Thyroid gland (tissue), 4 donors: ENCODE measurements at regions not wholly inside any gene's neighbourhood (a gene's known extent, or its start where the extent isn't known, plus 50 kb on each side); places are given as distances from the start of the nearest gene placed in this dataset.

Experiments used
- DNase-seq, 2 donors: peaks; one replicate each; pipeline ENCODE4 v3.0.0-alpha.2; 2019
- H3K27ac ChIP-seq, 3 donors: fragments of 200-600 bp; sonication (generic); 1 replicate in 2 of 3; 2 replicates in 1 of 3; pipeline ENCODE4 v1.5.1; 2016 to 2019; ENCODE audit warnings: mild to moderate bottlenecking in 1 of 3, moderate library complexity in 1 of 3
- H3K27me3 ChIP-seq: fragments of 200-600 bp; sonication (generic); one replicate; pipeline ENCODE4 v1.5.1; 2019
- H3K36me3 ChIP-seq, 2 donors: fragments of 200-600 bp; sonication (generic); one replicate each; pipeline ENCODE4 v1.5.1; 2016 to 2019
- H3K4me1 ChIP-seq, 2 donors: fragments of 200-600 bp; sonication (generic); one replicate each; pipeline ENCODE4 v1.5.1; 2017 to 2019
- H3K4me3 ChIP-seq, 3 donors: fragments of 200-600 bp; sonication (generic); replicated peaks in 1 of 3; 1 replicate in 2 of 3; 2 replicates in 1 of 3; pipeline ENCODE4 v1.5.1; 2016; ENCODE audit warnings: mild to moderate bottlenecking in 1 of 3
- H3K9me3 ChIP-seq: fragments of 200-600 bp; sonication (generic); one replicate; pipeline ENCODE4 v1.5.1; 2017
- POLR2A ChIP-seq, 2 donors: fragments of 450-650 bp; IDR thresholded peaks; one replicate each; pipeline ENCODE4 v1.6.1; 2017; ENCODE audit warnings: antibody characterized with exemption in 2 of 2, mild to moderate bottlenecking in 2 of 2, moderate library complexity in 1 of 2
- WGBS, 2 donors: methylation state at CpG; one replicate each; pipeline ENCODE4 v1.1.5; 2017; 5-methylcytosine and 5-hydroxymethylcytosine counted together
- intact Hi-C: fragments of 100-400 bp; cut with DNase I; formaldehyde crosslinking; loops from one replicate; pipeline ENCODE4 v1.15.1; 2023
- TF ChIP-seq, protein P1 (sequence below), 6 experiments: fragments of 200-600 bp in 3 of 6; fragments of 450-650 bp in 3 of 6; sonication (generic) in 3 of 6; IDR thresholded peaks; one replicate each; pipeline ENCODE4 v1.5.1; 2016 to 2019; ENCODE audit warnings: antibody characterized with exemption in 6 of 6, mild to moderate bottlenecking in 2 of 6, inconsistent platforms in 1 of 6, moderate library complexity in 1 of 6

DNA sequence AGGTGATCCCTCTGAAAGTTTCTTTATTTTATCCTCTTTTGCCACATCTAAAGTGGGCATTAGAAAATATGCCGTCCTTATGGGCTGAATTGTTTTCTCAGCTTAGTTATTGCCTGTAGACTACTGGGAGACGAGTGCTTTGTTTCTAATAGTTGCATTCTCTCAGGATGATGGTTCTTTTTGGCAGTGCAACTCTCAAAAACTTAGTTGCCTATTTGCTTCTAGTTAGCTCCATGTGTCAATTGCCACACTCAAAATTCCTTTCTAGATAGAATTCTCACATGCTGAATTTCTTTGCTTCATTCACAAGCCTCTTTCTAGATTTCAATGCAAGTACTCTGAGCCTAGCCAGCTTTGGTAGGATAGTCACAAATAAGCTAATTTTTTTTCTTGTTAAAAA lies 155.5 kb downstream of the FGF10 start:
- peaks cover 3% of the 10 kb centered on the region for H3K9me3 ChIP-seq
- H3K27ac ChIP-seq: no peak overlapping the region
- no peak for DNase-seq
- no peaks in the 10 kb centered on the region for H3K4me1 ChIP-seq
- 62 to 67% methylated on average over 2 of the region's 2 CpGs for WGBS, 2 donors
- no peaks in the 10 kb centered on the region for H3K27me3 ChIP-seq
- H3K36me3 ChIP-seq: no peaks in the 10 kb centered on the region
- no peak for TF ChIP-seq POLR2A (IDR thresholded peaks at IDR 0.05)
- intact Hi-C loops: no loop called here
- H3K4me3 ChIP-seq: no peak overlapping the region

DNA sequence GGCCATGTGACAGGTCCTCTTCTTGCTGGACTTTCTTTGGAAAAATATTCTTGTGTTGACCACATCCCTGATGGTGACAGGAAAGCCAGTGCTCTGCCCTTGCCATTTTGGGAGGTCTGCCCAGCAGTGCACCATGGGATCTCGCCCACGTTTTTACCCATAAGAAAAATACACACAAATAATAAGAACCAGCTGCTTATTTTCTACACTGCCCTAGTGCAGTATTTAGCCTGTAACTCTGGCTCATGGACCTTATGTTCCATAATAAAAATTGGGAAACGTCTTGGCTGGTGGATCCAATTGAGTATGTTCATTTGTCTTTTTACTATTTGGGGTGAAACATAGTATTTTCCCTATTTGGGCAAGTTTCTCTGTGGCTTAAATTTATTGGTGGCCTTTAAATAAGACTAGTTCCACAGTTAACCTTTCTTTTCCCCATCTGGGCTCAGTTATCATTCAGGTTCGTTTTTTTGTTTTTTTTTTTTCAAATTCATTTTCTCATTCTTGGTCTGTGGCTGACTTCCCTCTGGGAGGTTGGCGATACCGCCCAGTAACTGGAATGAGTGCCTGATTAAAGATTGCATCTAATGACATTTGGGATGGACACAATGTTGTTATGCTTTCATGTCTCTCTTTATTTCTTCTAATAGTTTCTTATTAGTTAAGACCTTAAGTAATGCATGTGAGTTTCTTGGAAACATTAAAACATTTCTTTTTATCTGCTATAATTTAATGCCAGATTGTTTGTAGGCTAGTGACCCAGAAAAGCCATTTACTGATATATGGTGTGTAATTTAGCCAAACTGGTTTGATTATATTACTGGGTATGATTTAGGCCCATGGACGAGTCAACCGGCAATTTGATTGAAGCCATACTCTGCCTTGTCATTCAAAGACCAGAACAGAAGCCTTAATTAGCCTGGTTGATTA lies 163.7 kb downstream of the FGF10 start:
- Histone ChIP-seq H3K27me3 (no peaks in the 10 kb centered on the region), H3K36me3 (no peaks in the 10 kb centered on the region), H3K9me3 (peaks cover 3% of the 10 kb centered on the region), H3K4me3 (no peak overlapping the region), H3K4me1 (no peaks in the 10 kb centered on the region), H3K27ac (no peak overlapping the region)
- DNase-seq: no peak
- intact Hi-C loops: no loop called here
- whole genome bisulfite sequencing, 2 donors: 68 to 76% methylated on average over 8 of the region's 8 CpGs
- TF ChIP-seq POLR2A (IDR thresholded peaks at IDR 0.05): no peak
- TF ChIP-seq, protein P1, sequence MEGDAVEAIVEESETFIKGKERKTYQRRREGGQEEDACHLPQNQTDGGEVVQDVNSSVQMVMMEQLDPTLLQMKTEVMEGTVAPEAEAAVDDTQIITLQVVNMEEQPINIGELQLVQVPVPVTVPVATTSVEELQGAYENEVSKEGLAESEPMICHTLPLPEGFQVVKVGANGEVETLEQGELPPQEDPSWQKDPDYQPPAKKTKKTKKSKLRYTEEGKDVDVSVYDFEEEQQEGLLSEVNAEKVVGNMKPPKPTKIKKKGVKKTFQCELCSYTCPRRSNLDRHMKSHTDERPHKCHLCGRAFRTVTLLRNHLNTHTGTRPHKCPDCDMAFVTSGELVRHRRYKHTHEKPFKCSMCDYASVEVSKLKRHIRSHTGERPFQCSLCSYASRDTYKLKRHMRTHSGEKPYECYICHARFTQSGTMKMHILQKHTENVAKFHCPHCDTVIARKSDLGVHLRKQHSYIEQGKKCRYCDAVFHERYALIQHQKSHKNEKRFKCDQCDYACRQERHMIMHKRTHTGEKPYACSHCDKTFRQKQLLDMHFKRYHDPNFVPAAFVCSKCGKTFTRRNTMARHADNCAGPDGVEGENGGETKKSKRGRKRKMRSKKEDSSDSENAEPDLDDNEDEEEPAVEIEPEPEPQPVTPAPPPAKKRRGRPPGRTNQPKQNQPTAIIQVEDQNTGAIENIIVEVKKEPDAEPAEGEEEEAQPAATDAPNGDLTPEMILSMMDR (IDR thresholded peaks at IDR 0.05): no peak

DNA sequence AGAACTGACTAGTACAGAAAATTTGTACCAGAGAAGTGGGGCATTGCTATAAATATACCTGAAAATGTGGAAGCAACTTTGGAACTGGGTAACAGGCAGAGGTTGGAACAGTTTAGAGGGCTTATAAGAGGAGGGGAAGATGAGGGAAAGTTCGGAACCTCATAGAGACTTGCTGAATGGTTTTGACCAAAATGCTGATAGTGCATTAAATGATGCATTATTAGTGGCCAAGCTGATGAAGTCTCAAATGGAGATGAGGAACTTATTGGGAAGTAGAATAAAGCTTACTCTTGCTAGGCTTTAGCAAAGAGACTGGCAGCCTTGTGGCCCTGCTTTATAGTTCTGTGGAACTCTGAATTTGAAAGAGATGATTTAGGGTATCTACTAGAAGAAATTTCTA lies 189.8 kb downstream of the FGF10 start:
- Histone ChIP-seq H3K9me3 (no peaks in the 10 kb centered on the region), H3K4me3 (no peak overlapping the region), H3K4me1 (no peaks in the 10 kb centered on the region), H3K36me3 (no peaks in the 10 kb centered on the region), H3K27ac (no peak overlapping the region), H3K27me3 (no peaks in the 10 kb centered on the region)
- intact Hi-C loops: no loop called here
- TF ChIP-seq, protein P1 (IDR thresholded peaks at IDR 0.05): no peak
- TF ChIP-seq POLR2A (IDR thresholded peaks at IDR 0.05): no peak
- 91 to 97% methylated on average over 1 of the region's 1 CpG for WGBS, 2 donors
- DNase-seq: no peak

DNA sequence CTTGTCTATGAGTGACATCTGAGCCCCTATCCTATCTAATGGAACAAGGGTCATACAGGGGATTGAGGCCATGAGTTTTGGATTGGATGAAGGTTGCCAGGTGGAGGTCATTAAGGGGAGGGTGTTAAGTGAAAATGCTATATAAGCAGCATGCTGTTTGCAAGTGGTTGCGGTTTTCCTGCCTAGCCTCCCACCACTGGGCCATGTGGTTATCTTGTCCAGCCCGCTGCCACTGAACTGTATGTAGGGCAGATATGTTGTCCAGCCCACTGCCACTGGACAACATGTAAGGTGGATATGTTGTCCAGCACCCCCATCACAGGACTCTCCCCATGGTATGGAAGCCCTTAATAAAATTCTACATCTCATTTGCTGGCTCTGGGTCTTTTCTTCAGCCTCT lies 200.0 kb downstream of the FGF10 start:
- H3K27ac ChIP-seq: no peak overlapping the region
- intact Hi-C loops: no loop called here
- no peak for DNase-seq
- no peak overlapping the region for H3K4me3 ChIP-seq
- H3K36me3 ChIP-seq: no peaks in the 10 kb centered on the region
- no peaks in the 10 kb centered on the region for H3K4me1 ChIP-seq
- WGBS, 2 donors: 97 to 100% methylated on average over 2 of the region's 2 CpGs
- TF ChIP-seq, protein P1 (IDR thresholded peaks at IDR 0.05): no peak
- no peak for TF ChIP-seq POLR2A (IDR thresholded peaks at IDR 0.05)
- no peaks in the 10 kb centered on the region for H3K27me3 ChIP-seq
- no peaks in the 10 kb centered on the region for H3K9me3 ChIP-seq

DNA sequence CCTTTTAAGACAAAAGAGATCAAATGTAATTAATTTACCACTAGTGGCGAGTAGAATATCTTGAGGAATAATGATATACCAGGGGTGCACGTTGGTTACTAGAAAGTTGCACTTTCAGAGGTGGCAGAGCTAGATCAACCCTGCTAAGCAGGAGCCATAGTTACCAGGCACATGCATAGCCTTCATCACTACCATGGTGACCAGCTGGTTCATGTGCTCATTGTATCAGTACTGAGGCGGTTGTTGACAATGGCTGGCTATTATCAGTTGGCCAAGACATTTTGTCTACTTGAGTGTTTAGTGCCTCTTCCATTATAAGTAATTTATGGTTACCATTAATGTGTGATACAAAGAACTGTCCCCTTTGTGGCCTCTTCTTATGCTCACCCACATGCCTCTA lies 201.2 kb downstream of the FGF10 start:
- H3K27ac ChIP-seq: no peak overlapping the region
- TF ChIP-seq, protein P1 (IDR thresholded peaks at IDR 0.05): no peak
- no peak for TF ChIP-seq POLR2A (IDR thresholded peaks at IDR 0.05)
- no peaks in the 10 kb centered on the region for H3K36me3 ChIP-seq
- no peak for DNase-seq
- intact Hi-C loops: no loop called here
- no peaks in the 10 kb centered on the region for H3K9me3 ChIP-seq
- WGBS, 2 donors: 86 to 90% methylated on average over 3 of the region's 3 CpGs
- no peaks in the 10 kb centered on the region for H3K27me3 ChIP-seq
- no peak overlapping the region for H3K4me3 ChIP-seq
- no peaks in the 10 kb centered on the region for H3K4me1 ChIP-seq
